ENCODE measurements at regions not wholly inside any gene's neighbourhood (a gene's known extent, or its start where the extent isn't known, plus 50 kb on each side); places are given as distances from the start of the nearest gene placed in this dataset.
"Not testable (repeated sequence)": the region's sequence is repeated elsewhere in the genome, so short reads cannot be mapped to it uniquely, and the experiment has no call there.

DNA sequence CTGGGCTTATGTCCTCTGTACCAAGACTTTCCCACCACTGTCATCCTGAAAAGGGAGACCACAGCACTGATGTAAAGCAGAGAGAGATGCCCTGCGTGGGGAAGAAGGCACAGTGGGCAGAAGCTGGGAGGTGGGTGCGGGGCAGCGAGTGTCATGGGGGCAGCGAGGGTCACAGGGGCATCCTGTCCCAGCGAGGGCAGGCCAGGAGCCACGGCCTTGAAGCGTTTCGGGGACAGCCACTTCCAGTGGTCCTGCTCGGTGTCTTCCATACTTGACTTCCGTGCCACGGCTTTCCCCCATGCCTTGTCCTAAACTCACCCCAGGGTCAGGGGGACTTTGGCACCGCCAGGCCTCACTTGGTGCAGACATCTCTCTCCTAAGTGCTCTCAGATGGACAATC lies 1121.3 kb downstream of the TBC1D22A start:
- Histone ChIP-seq H3K9me3 (no peaks in the 10 kb centered on the region), H3K4me3 (no peak overlapping the region), H3K27ac (no peak overlapping the region), H3K36me3 (no peaks in the 10 kb centered on the region), H3K27me3 (no peaks in the 10 kb centered on the region), H3K4me1 (no peaks in the 10 kb centered on the region)
- peak; percentile 18 for DNase-seq (ENCODE audit: low spot score)
- TF ChIP-seq, protein P1, sequence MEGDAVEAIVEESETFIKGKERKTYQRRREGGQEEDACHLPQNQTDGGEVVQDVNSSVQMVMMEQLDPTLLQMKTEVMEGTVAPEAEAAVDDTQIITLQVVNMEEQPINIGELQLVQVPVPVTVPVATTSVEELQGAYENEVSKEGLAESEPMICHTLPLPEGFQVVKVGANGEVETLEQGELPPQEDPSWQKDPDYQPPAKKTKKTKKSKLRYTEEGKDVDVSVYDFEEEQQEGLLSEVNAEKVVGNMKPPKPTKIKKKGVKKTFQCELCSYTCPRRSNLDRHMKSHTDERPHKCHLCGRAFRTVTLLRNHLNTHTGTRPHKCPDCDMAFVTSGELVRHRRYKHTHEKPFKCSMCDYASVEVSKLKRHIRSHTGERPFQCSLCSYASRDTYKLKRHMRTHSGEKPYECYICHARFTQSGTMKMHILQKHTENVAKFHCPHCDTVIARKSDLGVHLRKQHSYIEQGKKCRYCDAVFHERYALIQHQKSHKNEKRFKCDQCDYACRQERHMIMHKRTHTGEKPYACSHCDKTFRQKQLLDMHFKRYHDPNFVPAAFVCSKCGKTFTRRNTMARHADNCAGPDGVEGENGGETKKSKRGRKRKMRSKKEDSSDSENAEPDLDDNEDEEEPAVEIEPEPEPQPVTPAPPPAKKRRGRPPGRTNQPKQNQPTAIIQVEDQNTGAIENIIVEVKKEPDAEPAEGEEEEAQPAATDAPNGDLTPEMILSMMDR (IDR thresholded peaks at IDR 0.05) = no peak

DNA sequence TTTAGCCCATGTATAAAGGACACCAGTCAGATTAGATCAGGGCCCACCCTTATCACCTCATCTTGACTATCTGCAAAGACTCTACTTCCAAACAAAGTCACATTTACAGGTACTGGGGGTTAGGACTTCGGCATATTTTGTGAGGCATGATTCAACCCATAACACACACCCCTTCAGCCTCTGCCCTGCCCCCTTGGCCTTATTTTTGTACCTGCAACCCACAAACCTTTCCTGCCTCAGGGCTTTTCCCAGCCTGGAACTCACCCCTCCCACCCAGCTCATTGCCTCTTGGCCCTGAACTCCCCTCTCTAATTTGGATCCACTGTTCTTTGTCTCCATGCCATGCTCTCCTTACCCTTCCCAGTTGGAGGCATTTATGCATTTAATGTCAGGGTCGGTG lies 1116.9 kb downstream of the TBC1D22A start:
- H3K27me3 ChIP-seq = no peaks in the 10 kb centered on the region
- H3K4me3 ChIP-seq = no peak overlapping the region
- H3K9me3 ChIP-seq = no peaks in the 10 kb centered on the region
- H3K36me3 ChIP-seq = no peaks in the 10 kb centered on the region
- no peak overlapping the region for H3K27ac ChIP-seq
- no peak for DNase-seq (ENCODE audit: low spot score)
- H3K4me1 ChIP-seq = no peaks in the 10 kb centered on the region
- TF ChIP-seq, protein P1 (IDR thresholded peaks at IDR 0.05) = no peak

DNA sequence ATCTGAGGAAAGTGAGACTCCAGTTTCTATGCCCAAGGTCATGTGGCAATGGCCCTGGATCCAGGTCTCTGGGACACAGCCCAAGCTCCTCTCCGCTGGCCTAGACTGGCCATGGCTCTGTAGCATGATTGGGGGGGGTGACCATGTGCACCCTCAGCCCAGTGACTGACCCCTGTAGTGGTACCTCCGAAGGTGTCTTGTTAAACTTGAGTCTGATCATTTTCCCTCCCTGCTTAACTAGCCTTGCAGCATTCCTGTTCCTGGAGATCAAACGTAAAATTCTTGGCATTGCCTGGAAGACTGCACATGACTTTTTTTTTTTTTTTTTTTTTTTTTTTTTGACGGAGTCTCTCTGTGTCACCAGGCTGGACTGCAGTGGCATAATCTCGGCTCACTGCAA lies 1116.0 kb downstream of the TBC1D22A start:
- TF ChIP-seq, protein P1 (IDR thresholded peaks at IDR 0.05) = no peak
- H3K4me1 ChIP-seq = no peaks in the 10 kb centered on the region

DNA sequence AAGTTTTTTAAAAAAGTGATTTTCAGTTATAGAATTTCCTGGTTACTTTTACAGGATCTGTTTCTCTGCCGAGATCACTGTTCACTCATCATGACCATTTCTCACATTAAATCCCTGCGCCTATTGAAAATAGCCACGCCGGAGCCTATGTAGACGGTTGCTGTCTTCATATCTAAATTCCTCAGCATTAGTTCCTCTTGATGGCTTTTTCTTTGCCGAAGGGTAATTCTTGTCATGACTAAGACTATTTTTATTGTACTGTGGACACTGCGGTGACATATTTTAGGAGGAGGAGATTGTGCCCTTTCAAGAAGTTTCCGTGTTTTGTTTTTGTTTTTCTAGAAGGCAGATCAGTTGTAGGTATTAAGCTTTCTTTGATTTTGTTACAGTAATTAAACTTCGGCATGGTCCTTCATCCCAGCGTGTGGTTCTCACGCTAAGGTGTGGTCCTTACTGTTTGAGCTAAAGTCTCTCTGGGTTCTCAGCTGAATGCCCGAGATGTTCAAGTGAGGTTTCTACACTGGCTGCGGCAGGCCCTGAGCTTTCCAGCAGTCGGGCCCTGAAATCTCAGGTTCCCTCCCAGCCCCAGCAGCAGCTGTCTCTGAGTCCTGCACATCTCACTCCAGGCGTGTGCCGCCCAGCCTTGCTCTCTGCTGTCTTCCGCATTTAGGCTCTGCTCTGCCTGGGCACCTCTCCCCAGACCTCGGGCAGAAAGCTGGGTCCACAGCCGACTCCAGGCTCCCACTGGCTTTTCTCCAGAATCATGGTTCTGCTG lies 1110.5 kb downstream of the TBC1D22A start:
- DNase-seq (ENCODE audit: low spot score) = no peak
- TF ChIP-seq, protein P1 (IDR thresholded peaks at IDR 0.05) = no peak
- Histone ChIP-seq H3K27ac (no peak overlapping the region), H3K9me3 (peaks cover 0 to 10% of the 10 kb centered on the region in 2 donors), H3K27me3 (no peaks in the 10 kb centered on the region), H3K36me3 (no peaks in the 10 kb centered on the region), H3K4me1 (no peaks in the 10 kb centered on the region), H3K4me3 (no peak overlapping the region)

More for the DNA sequence above, 1116.0 kb downstream of the TBC1D22A start:
- Histone ChIP-seq H3K27me3 (no peaks in the 10 kb centered on the region), H3K36me3 (no peaks in the 10 kb centered on the region), H3K27ac (no peak overlapping the region), H3K9me3 (no peaks in the 10 kb centered on the region), H3K4me3 (no peak overlapping the region)
- DNase-seq (ENCODE audit: low spot score) = no peak

DNA sequence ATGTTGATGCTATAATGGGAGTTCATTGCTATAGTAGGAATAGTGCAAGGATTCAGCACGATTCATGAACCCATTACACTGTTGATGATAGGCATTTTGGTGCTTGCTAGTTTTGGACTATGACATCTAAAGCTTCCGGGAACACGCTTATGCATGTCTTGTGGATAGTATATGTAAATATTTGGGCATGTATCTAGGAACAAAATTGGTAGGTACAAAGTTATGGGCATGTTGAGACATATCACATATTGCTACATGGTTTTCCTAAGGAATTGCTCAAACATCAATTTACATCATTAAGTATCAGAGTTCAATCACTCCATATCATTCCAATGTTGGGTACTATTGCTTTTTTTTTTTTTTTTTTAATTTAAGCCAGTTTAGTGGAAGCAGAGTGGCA lies 1103.2 kb downstream of the TBC1D22A start:
- TF ChIP-seq, protein P1 (IDR thresholded peaks at IDR 0.05) = no peak
- DNase-seq (ENCODE audit: low spot score) = no peak

DNA sequence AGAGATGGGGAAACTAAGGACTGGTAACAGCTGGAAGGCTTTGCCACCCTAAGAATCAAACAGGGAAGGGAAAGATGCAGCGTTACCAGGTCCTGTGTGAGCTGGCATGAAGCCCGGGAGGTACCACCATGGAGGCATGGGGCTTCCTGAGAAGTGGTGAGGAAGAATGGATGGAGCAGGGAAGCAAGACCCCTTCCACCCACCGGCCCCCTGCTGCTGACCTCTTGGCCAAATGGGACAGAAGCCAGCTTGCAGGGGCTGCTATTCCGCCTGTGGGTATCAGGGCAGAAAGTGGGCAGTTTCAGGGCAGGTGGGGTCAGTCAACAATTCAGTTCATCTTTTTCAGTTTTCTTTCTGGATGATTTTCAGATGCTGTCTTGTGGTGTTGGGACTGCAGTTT lies 1099.9 kb downstream of the TBC1D22A start:
- TF ChIP-seq, protein P1 (IDR thresholded peaks at IDR 0.05) = no peak
- Histone ChIP-seq H3K9me3 (peaks cover 0 to 7% of the 10 kb centered on the region in 2 donors), H3K4me3 (no peak overlapping the region), H3K27ac (no peak overlapping the region), H3K4me1 (no peaks in the 10 kb centered on the region), H3K27me3 (no peaks in the 10 kb centered on the region), H3K36me3 (no peaks in the 10 kb centered on the region)
- DNase-seq (ENCODE audit: low spot score) = no peak

More for the DNA sequence above, 1103.2 kb downstream of the TBC1D22A start:
- Histone ChIP-seq H3K4me3 (no peak overlapping the region), H3K9me3 (peaks cover 0 to 15% of the 10 kb centered on the region in 2 donors), H3K36me3 (no peaks in the 10 kb centered on the region), H3K27me3 (no peaks in the 10 kb centered on the region), H3K4me1 (no peaks in the 10 kb centered on the region), H3K27ac (no peak overlapping the region)

DNA sequence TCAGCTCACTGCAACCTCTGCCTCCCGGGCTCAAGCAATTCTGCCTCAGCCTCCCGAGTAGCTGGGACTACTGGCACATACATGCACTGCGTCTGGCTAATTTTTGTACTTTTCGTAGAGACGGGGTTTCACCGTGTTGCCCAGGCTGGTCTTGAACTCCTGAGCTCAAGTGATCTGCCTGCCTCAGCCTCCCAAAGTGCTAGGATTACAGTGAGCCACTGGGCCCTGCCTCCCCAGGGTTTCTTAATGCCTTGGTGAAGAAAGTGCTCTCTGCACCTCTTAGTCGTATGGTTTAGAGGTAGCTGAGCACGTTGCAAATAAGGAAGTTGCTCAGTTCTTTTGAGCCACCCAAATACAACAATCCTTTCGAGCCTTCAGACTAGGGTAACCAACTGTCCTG lies 1098.5 kb downstream of the TBC1D22A start:
- peak; percentile 11 for DNase-seq (ENCODE audit: low spot score)
- not testable (repeated sequence) for H3K36me3 ChIP-seq, H3K4me1 ChIP-seq, H3K27me3 ChIP-seq, H3K4me3 ChIP-seq, H3K27ac ChIP-seq, H3K9me3 ChIP-seq

All from right atrium auricular region (tissue), 2 donors.